ENCODE measurements at regions not wholly inside any gene's neighbourhood (a gene's known extent, or its start where the extent isn't known, plus 50 kb on each side); places are given as distances from the start of the nearest gene placed in this dataset.

DNA sequence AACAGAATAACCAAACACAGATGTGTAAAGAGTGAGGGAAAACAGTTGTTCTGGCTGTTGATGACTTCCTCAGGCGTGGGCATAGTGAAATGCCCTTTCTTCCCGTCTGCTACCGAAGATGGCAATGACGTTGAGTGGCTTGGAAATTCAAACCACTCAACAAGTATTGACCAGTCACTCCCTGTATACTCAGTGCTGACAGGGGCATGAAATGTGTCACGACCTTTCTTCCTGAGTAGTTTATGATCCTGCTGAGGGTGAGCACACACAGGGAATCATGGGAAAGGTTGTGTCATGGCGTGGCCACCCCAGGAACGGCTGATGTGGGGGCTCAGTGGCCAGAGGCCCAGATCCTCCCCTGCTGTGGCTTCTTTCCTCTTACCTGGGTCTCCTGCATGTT lies 87.8 kb upstream of the C1QTNF9B start:
- Histone ChIP-seq H3K27me3 (peaks cover 0 to 2% (median 0%) of the 10 kb centered on the region in 3 donors), H3K36me3 (no peaks in the 10 kb centered on the region), H3K4me1 (peaks cover 0 to 32% (median 17%) of the 10 kb centered on the region in 4 donors), H3K4me3 (no peak overlapping the region), H3K9me3 (no peaks in the 10 kb centered on the region), H3K27ac (peak overlapping the region in 1 of 5 donors; percentile 13)
- DNase-seq, result no peak
- WGBS, 5 donors, result 47 to 64% (median 48%) methylated on average over 7 of the region's 7 CpGs
- intact Hi-C loops (cut with DNase I; ENCODE audit: low total_unique reads), result no loop called here
- TF ChIP-seq, protein P1, sequence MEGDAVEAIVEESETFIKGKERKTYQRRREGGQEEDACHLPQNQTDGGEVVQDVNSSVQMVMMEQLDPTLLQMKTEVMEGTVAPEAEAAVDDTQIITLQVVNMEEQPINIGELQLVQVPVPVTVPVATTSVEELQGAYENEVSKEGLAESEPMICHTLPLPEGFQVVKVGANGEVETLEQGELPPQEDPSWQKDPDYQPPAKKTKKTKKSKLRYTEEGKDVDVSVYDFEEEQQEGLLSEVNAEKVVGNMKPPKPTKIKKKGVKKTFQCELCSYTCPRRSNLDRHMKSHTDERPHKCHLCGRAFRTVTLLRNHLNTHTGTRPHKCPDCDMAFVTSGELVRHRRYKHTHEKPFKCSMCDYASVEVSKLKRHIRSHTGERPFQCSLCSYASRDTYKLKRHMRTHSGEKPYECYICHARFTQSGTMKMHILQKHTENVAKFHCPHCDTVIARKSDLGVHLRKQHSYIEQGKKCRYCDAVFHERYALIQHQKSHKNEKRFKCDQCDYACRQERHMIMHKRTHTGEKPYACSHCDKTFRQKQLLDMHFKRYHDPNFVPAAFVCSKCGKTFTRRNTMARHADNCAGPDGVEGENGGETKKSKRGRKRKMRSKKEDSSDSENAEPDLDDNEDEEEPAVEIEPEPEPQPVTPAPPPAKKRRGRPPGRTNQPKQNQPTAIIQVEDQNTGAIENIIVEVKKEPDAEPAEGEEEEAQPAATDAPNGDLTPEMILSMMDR (IDR thresholded peaks at IDR 0.05), result no peak
- TF ChIP-seq EP300 (IDR thresholded peaks at IDR 0.05) (no peak), POLR2A (IDR thresholded peaks at IDR 0.05) (no peak), POLR2AphosphoS5 (IDR thresholded peaks at IDR 0.05) (no peak)

DNA sequence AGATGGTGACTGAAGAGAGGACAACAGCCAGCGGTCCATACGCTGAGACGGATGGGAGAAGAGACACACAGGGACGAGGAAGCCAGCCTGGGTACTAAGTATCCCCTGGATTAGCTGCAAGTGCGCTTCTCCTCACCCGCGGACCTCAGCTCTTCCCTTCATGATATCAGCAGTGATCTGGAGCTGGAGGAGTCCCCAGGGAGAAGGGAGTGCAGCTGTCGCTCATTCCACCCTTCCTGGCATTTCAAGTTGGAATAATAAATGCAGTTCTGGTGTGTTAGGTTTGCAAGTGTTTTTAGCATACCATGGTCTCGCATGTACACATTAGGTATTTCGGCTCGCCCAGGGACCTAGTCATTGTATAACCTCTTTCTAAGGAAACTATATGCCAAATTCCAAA lies 88.5 kb upstream of the C1QTNF9B start:
- Histone ChIP-seq H3K27ac (no peak overlapping the region), H3K9me3 (no peaks in the 10 kb centered on the region), H3K4me3 (no peak overlapping the region), H3K27me3 (no peaks in the 10 kb centered on the region), H3K4me1 (peaks cover 0 to 25% (median 10%) of the 10 kb centered on the region in 4 donors), H3K36me3 (no peaks in the 10 kb centered on the region)
- TF ChIP-seq POLR2A (IDR thresholded peaks at IDR 0.05) (no peak), POLR2AphosphoS5 (IDR thresholded peaks at IDR 0.05) (no peak), EP300 (IDR thresholded peaks at IDR 0.05) (no peak)
- TF ChIP-seq, protein P1 (IDR thresholded peaks at IDR 0.05), result no peak
- no peak for DNase-seq
- intact Hi-C loops (cut with DNase I; ENCODE audit: low total_unique reads), result no loop called here
- WGBS, 5 donors, result 90 to 93% (median 91%) methylated on average over 11 of the region's 11 CpGs

DNA sequence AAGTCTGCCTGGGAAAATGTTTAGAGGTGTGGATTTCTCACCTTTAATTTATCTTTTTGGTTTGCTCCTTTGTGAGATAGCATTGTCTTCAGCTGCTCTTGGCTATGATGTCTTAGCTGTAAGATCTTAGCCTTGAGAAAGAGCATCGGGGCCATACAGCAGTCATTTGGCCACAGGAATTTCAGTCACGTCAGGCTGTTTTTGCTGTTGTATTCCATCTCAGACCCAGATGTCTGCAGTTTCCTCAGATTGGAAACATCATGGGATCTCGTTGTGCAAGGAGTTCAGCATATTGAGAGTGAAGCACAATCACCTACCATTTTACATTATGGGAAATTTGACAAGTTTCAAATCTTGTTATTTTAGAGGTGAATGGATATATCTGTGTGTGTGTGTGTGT lies 89.3 kb upstream of the C1QTNF9B start:
- Histone ChIP-seq H3K27me3 (no peaks in the 10 kb centered on the region), H3K36me3 (no peaks in the 10 kb centered on the region), H3K4me3 (no peak overlapping the region), H3K27ac (no peak overlapping the region), H3K9me3 (no peaks in the 10 kb centered on the region), H3K4me1 (peaks cover 0 to 25% (median 10%) of the 10 kb centered on the region in 4 donors)
- intact Hi-C loops (cut with DNase I; ENCODE audit: low total_unique reads), result no loop called here
- 64 to 89% (median 78%) methylated on average over 3 of the region's 3 CpGs for WGBS, 5 donors
- TF ChIP-seq EP300 (IDR thresholded peaks at IDR 0.05) (no peak), POLR2AphosphoS5 (IDR thresholded peaks at IDR 0.05) (no peak), POLR2A (IDR thresholded peaks at IDR 0.05) (no peak)
- TF ChIP-seq, protein P1 (IDR thresholded peaks at IDR 0.05), result no peak
- DNase-seq, result no peak

DNA sequence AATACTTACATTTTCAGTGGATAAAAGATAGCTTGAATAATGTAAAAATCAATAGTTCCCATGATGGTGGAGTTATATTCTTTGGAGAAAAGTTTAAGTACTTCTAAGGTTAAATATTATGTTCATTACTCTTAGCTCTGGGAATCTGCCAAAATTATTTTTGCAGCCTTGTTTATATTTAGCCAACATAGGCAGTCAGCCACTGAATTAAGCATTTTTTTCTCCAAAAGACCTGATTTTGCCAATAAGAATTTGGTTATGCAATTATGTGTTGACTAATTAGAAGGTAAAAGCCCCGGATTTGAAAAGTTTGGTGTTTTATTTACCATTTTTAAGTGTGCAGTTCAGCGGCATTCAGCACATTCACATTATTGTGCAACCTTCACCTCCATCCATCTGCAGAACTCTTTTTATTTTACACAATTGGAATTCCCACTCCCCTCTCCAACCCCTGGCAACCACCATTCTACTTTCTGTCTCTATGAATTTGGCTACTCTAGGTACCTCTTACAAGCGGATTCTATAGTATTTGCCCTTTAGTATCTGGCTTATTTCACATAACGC lies 90.1 kb upstream of the C1QTNF9B start:
- Histone ChIP-seq H3K9me3 (no peaks in the 10 kb centered on the region), H3K36me3 (no peaks in the 10 kb centered on the region), H3K4me3 (no peak overlapping the region), H3K27me3 (no peaks in the 10 kb centered on the region), H3K27ac (peak overlapping the region in 1 of 5 donors; percentile 18), H3K4me1 (peaks cover 0 to 25% (median 10%) of the 10 kb centered on the region in 4 donors)
- 61 to 83% (median 79%) methylated on average over 4 of the region's 4 CpGs for WGBS, 5 donors
- TF ChIP-seq POLR2A (IDR thresholded peaks at IDR 0.05) (no peak), POLR2AphosphoS5 (IDR thresholded peaks at IDR 0.05) (no peak), EP300 (IDR thresholded peaks at IDR 0.05) (no peak)
- TF ChIP-seq, protein P1 (IDR thresholded peaks at IDR 0.05), result no peak
- intact Hi-C loops (cut with DNase I; ENCODE audit: low total_unique reads), result no loop called here
- DNase-seq, result no peak

All from stomach (tissue), 8 donors.